ENCODE measurements at regions not wholly inside any gene's neighbourhood (a gene's known extent, or its start where the extent isn't known, plus 50 kb on each side); places are given as distances from the start of the nearest gene placed in this dataset.
"Not testable (repeated sequence)": the region's sequence is repeated elsewhere in the genome, so short reads cannot be mapped to it uniquely, and the experiment has no call there.

DNA sequence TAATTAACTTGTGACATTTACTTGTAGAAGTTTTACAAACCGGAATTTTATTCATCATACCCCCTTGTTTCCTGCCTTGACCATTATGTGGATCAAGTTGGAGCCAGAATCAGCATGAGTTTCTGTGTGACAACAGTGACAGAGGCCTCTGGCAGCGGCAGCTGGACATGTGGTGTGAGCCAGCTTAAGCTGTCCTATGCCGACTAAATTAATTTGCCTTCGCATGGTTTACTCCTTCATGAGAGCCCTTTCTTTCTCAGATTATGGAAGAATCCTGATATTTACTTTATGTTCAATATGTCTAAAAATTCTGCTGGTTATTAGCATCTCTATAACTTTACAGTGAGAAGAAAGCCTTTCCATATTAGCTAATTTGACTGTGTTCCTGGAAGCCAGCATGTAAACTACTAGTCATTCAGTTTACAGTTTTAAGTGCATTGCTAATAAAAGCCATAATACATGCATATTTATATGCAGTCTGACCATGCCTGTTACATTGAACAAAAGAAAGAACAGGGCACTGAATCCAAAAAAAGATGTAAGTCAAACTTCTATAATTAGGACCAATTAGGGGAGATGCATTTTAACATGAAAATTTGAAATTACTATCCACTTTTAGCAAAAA is 495.8 kb upstream of the ACVR2A start:
- no peak for DNase-seq

DNA sequence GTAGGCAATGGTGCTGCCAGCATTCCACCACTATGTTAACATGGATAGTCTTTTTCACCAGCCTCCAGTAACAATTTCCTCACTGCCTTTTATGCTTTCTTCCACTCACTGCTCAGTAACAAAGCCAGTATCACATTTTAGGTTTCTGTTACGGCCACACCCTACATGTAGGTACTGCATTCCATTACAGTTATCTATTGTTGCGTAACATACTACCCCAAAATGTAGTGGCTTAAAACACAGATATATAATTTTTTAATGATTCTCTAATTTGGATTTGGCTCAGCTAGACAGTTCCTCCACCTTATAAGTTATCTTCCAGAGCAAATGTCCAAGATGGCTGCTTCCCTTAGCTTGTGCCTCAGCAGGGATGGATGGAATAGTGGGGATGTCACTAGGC is 498.7 kb upstream of the ACVR2A start:
- no peak for DNase-seq

DNA sequence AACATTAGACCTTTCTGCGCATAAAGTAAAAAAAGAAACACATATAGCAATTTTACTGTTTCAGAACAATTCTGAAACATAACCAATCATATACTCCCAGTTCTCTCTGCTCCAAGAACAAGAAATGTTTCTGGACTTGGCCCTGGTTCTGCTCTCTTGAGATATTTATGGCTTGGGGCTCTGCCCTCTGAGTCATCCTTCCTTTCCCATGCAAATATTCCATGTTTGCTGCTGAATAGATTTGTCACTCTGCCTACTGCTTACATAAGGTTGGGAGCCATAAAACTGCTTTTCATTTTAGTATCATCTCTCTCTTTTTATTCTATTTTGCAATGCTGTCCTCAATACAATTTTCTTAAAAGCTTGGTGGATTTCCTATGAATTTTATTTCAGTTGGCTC is 499.6 kb upstream of the ACVR2A start:
- DNase-seq = no peak

DNA sequence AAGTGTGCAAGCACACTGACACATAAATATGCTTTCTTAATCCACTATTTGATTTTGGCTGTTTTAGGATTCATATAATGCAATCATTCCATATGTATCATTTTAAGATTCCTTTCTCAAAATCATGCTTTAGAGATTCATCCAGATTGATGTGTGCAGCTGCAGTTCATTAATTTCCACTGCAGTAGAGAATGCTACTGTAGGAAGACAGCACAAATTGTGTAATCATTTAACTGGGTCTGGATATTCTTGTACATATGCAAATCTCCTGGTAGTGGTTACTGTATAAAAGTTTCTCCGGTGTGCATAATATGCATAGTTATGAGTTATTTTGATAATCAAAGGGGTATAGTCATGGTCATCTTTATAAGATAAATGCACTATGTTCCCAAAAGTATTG is 502.5 kb upstream of the ACVR2A start:
- DNase-seq = no peak

DNA sequence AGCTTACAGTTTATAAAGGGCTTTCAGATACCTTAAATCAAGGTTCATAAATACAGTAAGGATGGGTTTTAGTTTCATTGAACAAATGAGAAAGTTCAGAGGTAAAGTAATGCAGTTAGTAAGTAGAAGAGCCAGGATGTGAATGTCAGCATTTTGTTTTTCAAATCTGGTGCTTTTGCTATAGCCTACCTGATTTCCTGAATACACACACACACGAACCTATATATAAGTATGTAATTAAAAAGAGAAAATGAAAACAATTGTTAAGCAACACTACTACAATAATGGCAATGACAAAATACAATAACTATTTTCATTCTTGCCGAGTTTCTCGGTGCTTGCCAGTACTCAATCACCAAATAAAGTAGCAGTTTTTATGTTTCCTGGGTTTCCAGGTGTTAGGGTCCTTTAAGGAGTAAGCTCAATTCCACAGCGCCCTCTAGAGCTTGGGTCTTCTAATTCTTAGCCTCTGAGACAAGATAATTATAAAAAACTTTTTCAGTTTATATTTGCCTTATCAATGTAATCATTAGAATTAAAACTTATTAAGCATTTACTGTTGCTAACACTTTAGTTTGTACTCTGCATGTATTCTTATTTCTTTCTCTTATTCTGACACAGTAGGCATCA is 512.9 kb upstream of the ACVR2A start:
- no peak for DNase-seq

DNA sequence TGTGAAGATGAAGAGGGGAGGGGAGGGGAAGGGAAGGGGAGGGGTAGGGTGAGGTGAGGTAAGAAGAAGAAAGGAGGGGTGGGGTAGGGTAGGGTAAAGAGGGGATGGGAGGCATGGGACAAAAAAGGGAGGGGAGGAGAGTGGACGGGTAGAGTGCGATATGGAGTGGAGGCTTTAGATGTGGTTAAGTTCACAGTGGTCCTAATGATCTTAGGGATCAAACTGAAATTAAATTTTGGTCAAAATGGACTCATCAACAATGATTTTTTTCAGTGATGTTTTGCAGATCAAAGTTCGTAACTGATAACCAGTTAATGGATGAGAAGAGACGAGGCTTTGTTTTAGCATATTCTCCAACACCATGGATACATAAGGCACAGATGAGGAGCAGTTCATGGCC is 513.9 kb upstream of the ACVR2A start:
- no peak for DNase-seq

DNA sequence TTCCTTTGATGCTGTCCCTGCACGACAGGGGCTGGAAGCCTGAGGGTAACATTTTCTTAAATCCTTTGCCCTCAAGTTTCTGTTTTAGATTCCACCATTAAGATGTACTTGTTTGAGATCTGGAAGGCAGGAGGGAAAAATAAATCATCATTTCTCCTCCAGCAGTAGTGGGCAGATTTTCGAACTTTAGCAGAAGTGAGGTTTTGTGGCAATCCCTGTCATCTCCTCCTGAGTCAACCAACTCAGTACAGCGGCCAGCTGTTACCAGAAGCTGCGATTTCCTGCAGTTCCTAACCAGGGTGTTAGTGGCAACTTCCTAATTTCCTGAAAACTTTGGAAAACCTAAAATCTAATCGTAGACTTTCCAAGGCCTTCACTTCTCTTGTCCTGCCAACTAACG is 517.2 kb upstream of the ACVR2A start:
- no peak for DNase-seq

DNA sequence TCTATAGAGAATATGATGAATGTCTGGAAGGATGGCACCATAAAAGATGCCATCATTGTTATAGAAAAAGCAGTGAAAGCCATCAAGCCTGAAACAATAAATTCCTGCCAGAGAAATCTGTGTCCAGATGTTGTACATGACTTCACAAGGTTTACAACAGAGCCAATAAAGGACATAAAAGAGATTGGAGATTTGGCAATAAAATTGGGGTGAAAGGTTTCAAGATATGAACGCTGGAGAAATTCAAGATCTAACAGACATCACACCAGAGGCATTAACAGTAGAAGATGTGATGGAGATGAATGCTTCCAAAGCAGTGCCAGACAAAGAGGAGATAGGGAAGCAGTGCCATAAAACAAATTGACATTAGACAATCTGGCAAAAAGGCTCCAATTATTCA is 518.8 kb upstream of the ACVR2A start:
- DNase-seq = no peak

DNA sequence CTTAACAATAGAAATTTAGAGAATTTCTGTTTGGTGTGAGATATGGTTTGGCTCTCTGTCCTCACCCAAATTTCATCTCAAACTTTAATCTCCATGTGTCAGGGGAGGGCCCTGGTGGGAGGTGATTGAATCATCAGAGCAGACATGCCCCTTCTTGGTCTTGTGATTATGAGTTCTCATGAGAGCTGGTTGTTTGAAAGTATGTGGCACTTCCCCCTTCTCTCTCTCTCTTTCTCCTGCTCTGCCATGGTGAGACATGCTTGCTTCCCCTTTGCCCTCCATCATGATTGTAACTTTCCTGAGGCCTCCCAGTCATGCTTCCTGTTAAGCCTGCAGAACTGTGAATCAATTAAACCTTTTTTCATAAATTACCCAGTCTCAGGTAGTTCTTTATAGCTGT is 524.7 kb upstream of the ACVR2A start:
- no peak for DNase-seq

DNA sequence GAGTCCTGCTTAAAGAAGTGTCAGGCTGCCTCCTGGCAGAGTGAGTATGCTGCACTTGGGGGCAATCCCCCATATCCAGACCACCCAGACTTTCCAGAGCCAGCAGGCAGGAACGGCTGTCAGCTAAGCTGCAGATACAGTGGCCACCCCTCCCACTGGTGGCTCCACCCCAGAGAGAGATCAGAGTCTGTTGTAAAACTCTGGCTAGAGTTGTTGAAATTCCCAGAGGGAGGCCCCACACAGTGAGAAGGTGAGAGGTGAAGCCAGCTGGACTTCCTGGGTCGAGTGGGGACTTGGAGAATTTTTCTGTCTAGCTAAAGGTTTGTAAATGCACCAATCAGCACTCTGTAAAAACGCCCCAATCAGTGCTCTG is 533.8 kb upstream of the ACVR2A start:
- no peak for DNase-seq

DNA sequence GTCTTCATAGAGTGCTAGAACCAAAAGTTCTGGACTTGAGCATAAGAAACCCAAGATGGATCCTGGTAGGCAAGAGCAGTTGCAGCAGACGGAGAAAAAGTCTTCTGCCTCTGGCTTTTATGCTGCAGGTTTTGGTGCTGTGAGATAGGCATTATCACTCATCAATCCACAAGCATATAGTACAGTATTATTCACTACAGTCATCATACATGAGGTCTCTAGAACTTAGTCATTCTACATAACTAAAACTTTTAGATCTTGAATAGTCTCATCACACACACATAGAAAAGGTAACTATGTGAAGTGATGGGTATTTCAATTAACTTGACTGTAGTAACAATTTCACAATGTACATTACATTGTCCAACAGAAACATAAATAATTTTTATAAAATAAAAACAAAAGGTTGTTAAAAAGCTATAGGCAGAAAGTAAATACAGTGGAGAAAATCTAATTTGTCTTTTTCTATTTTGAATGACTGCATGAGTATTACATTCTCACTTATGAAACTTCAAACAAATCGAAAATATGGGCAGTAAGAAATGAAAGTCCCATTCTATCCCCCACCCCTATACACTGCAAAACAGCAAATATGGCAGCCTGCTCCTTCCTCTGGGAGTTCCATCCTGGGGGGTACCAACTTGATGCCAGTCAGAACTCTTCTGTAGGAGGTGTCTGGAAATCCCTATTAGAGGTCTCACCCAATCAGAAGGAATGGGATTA is 534.3 kb upstream of the ACVR2A start:
- no peak for DNase-seq

DNA sequence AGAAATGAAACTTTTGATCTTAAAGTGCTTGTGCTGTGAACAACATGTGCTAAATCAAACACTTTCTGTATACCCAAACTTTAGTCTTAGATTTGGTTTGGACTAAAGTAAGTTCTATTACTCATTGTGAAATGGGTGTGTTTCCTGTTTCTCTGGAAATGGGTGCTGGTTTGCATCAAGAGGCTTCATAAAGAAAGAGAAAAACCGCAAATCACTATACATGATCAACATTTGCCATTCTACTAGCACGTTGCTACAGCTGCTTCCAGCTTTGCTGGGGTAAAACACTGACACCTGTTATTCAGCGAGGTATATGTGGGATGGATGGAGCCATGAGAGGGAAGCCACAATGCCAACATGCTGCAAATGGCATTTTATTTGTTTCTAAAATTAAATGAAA is 547.0 kb upstream of the ACVR2A start:
- no peak for DNase-seq

DNA sequence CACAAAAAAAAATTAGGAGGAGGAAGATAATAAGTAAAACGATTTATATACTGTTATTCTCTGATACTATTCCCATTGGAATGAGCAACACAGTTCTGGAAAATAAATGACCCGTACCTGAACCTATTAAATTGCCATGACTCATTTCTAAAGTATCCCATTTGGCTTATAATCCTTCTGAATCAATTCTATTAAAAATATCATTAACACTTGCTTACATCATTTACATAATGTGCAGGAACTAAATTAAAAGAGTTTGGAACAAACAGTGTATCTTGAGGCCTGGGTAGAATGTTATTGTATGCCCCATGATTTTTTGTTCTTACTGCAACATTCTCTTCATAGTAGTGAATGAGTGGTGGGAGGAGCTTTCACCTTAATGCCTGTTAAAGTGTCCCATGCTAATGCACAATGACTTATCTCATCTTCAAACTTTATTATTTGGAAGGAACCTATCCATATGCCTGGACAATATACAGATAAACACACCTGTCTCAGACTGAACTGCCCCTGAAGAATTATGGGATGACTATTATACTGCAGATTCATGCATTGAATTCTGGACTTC is 549.9 kb upstream of the ACVR2A start:
- no peak for DNase-seq

DNA sequence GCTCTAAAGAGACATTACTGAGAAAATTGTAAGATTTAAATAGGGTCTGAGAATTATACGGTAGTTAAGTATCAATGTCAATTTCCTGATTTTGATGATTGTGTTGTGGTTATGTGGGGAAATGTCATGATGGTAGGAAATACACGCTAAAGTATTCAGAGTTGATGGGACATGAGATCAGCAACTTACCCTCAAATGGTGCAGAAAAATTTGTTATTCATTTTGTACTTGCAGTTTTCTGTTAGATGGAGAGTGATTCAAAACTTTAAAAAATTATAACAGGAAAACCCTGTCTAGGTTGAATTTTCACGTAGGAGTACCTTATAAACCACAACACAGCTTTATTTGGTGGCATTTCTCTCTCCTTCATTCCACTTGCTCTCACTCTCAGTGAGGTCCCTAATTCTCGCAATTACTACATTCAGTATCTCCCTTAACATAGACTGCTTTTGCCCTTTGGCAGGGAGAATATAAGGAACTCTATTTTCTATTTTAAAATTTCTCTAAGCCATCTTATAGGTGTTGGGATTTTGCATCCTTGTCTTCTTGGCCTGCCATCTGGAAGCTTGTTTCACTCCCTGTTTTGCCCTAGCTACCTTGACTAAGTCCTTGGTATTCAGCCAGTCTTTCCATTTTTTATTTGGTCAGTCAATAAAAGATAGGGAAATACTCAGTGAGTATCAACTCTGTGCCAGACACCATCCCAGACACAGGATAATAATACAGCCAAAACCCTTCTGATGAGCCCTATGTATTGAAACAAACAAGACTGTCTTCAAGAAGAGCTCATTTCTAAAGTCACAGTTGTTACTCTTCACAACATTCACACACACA is 550.6 kb upstream of the ACVR2A start:
- no peak for DNase-seq

DNA sequence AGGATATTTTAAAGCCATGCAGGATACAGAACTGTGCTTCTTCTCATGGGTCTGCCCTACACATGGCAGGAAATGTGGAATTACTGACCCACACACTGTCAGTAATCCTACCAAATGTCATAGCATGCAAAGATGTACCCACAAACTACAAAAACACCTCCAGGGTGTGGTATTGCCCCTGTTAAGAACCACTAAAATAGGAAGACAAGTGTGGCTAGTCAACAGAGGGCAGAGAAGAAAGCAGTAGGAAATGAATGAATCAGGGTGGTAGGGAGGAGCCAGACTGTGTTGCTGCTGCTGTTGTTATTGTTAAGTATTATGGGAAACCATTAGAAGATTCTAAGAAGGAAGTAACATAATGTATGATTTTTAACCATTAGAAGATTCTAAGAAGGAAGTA is 556.7 kb upstream of the ACVR2A start:
- no peak for DNase-seq

DNA sequence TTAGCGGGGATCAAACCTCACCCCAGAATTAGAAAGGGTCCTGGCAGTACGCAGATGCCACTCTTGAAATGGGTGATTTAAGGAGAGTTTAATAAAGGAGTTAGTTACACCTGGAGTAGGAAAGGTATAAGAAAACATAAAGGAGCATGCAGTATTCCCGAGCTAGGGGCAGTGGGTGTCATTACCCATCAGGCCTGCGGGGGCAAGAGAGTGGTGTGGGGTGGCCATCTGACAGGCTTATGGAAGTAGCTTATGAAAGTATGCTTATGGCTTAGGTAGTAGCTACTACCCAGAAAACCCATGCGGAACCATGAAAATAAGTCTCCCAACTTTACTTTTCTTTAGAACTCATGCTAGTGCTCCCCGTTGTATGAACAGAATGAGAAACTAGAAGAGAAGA is 568.9 kb upstream of the ACVR2A start:
- no peak for DNase-seq

DNA sequence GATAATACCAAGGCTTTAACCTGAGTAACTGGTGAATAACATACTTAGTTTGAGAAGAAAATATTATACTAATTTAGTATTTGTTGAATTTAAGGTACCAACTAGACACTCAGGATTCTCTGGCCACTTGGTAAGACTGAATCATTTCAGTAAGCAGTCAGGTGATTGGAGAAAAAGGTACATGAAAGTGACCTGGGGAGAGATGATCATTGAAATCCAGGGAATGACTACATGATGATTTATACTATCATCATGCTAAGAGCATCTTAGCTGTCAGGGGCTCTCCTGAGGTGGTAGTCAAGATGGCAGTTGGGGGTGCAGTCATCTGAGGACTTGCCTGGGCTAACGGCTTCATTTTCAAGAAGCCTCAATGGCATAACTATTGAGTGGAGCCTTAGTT is 571.2 kb upstream of the ACVR2A start:
- DNase-seq = no peak

DNA sequence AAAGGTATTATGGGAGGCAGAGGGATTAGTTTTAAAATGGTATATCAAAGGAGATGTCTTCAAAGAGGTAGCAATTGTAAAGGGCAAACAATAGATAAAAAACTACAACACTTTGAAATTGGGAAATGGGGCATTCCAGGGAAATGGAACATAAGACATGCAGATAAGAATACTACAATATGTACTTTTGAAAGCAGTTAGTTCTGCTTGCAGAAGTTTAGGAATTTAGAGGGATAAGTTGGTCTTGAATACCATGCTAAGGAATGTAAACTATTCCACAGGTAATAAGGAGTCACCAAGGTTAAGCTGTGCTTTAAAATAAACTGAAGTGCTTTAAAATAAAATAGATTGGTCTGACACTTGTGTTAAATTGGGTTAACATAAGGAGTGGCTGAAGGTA is 571.7 kb upstream of the ACVR2A start:
- DNase-seq = no peak

DNA sequence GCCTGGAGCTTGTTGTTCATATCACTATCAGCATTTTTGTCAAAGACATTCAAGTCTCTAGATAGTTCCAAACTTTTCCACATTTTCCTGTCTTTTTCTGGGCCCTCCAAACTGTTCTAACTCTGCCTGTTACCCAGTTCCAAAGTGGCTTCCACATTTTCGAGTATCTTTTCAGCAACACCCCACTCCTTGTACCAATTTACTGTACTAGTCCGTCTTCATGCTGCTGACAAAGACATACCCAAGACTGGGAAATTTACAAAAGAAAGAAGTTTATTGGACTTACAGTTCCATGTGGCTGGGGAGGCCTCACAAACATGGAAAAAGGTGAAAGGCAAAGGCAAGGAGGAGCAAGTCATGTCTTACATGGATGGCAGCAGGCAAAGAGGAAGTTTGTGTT is 575.2 kb upstream of the ACVR2A start:
- not testable (repeated sequence) for DNase-seq

DNA sequence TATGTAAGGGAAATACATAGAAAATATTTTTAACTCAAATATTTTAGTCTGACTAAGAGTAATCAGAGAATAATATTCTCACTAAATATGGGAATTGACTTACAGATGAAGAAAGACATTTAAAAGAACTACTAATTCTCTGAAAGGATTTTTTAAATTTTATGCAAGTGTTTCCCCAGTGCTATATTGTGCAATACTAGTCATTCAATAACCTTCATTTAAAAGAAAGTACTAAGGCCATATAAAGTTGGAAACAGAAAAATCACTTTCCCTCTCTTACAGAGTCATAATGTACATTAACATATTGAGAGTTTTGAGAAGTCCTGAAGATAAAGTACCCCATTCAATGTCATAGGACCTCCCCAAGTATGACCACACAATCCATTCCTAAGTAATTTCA is 584.6 kb upstream of the ACVR2A start:
- no peak for DNase-seq

DNA sequence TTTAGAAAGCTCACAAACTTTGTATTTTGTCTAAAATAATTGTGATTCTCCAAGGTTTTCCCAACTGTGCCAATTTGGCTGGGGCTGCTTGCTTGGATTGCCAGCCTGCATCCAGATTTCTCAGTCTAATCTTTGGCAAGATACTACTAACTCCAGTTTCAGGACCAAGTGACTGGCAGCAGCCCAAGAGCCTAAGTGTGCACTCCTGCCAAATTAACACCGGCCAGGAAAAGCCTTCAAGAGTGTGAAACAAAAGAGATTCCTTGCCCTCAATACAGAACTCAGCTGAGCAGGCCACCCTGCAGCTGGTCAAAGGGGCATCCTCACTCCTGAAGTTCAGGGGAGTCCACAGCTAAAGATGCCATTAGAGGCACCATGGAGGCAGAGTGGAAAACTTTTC is 589.0 kb upstream of the ACVR2A start:
- DNase-seq = no peak

DNA sequence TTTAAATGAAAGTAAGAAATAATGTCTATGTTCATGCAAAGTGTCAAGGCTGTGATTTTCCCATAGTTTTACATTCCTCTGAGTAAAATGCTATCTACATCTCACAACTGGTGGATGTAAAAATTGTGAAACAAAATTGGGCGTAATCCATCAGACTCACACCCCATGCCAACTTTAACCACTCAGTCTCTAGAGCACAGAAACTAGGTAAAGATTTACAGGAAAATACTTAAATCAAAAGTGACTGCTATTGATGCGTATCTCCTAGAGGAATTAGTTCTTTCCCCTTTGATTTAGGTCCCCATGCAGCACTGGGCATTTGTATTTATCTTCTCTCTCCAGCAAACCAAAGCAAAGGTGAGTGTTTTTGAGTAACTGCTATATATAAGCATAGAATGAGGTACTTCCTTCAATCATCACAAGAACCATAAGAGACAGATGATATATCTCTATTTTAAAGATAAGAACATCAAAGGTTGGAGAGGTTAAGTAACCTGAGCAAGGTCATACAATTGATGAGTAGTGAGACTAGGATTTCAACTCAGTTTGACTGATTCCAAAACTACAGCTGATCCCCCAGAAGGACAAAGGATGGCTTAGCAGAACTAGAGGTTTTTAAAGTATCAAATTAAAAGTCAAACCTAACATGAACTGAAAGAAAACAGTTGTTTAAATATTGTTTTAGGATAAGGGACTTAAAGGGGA is 594.0 kb upstream of the ACVR2A start:
- no peak for DNase-seq

DNA sequence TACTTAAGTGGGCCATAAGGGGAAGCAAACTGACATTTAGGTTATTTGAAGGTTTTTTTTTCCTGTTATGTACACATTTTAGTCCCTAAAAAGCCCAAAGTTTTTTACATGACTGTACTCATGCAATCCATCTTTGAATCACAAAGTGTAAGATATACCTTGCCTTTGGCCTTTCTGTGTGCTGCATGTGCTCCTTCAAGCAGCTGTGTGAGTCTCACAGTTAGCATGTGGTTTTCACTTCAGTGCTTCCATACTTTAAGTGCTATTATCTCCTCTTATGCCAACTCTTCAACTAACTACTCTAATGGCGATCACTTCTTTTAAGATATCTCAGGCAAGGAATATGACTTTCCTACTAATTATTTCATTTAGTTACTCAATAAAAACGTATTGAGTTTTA is 597.1 kb upstream of the ACVR2A start:
- DNase-seq = no peak

All from SHP77 treated with DMSO at 0.1 percent for 48 hours (cell line).